HEK293T (cell line): ENCODE measurements at regions not wholly inside any gene's neighbourhood (a gene's known extent, or its start where the extent isn't known, plus 50 kb on each side); places are given as distances from the start of the nearest gene placed in this dataset.

Experiments
- CTCF ChIA-PET: fragments of 350-600 bp; formaldehyde crosslinking; extraction: SDS; loops from one replicate; lab custom pipeline; 2021; ENCODE audit warnings: antibody characterized with exemption, inconsistent platforms; lab: Yijun Ruan, JAX
- POLR2A ChIA-PET: fragments of 350-600 bp; formaldehyde crosslinking; extraction: SDS; loops from one replicate; lab custom pipeline; 2020; ENCODE audit warnings: antibody characterized with exemption, inconsistent platforms; lab: Yijun Ruan, JAX
- DNase-seq: peaks from one replicate; pipeline ENCODE4 v3.0.0; 2012; ENCODE audit warnings: mixed read lengths; ENCODE audit errors: extremely low spot score
- ARNT ChIP-seq: fragments of 450-650 bp; IDR thresholded peaks from 2 replicates; pipeline ENCODE4 v1.6.1; 2017; ENCODE audit warnings: mild to moderate bottlenecking
- BHLHE40 ChIP-seq: fragments of 450-650 bp; IDR thresholded peaks from 2 replicates; pipeline ENCODE4 v1.6.1; 2016; ENCODE audit warnings: mild to moderate bottlenecking, moderate library complexity, borderline replicate concordance
- CTBP1 ChIP-seq: fragments of 450-650 bp; IDR thresholded peaks from 2 replicates; pipeline ENCODE4 v1.6.1; 2016; ENCODE audit warnings: borderline replicate concordance
- ELF4 ChIP-seq: fragments of 450-650 bp; IDR thresholded peaks from 2 replicates; pipeline ENCODE4 v1.6.1; 2017; ENCODE audit warnings: antibody characterized with exemption
- FOXA1 ChIP-seq: fragments of 450-650 bp; IDR thresholded peaks from 2 replicates; pipeline ENCODE4 v1.6.1; 2016; ENCODE audit warnings: mild to moderate bottlenecking
- FOXK2 ChIP-seq: fragments of 450-650 bp; IDR thresholded peaks from 2 replicates; pipeline ENCODE4 v1.6.1; 2016; ENCODE audit warnings: mild to moderate bottlenecking
- FOXM1 ChIP-seq: fragments of 450-650 bp; IDR thresholded peaks from 2 replicates; pipeline ENCODE4 v1.6.1; 2017; ENCODE audit warnings: mild to moderate bottlenecking, borderline replicate concordance
- HDGF ChIP-seq: fragments of 450-650 bp; IDR thresholded peaks from 2 replicates; pipeline ENCODE4 v1.6.1; 2017; ENCODE audit warnings: antibody characterized with exemption, borderline replicate concordance
- L3MBTL2 ChIP-seq: fragments of 450-650 bp; conservative IDR thresholded peaks from 2 replicates; pipeline ENCODE4 v1.6.1; 2016; ENCODE audit warnings: mild to moderate bottlenecking
- LEF1 ChIP-seq: fragments of 450-650 bp; IDR thresholded peaks from 2 replicates; pipeline ENCODE4 v1.6.1; 2017; ENCODE audit warnings: mild to moderate bottlenecking, borderline replicate concordance
- NFRKB ChIP-seq: fragments of 450-650 bp; IDR thresholded peaks from 2 replicates; pipeline ENCODE4 v1.6.1; 2016; ENCODE audit warnings: mild to moderate bottlenecking, moderate library complexity
- PKNOX1 ChIP-seq: fragments of 450-650 bp; IDR thresholded peaks from 2 replicates; pipeline ENCODE4 v1.6.1; 2016
- SP1 ChIP-seq: fragments of 450-650 bp; IDR thresholded peaks from 2 replicates; pipeline ENCODE4 v1.6.1; 2017
- SUZ12 ChIP-seq: fragments of 450-650 bp; IDR thresholded peaks from 2 replicates; pipeline ENCODE4 v1.6.1; 2016; ENCODE audit warnings: mild to moderate bottlenecking
- TARDBP ChIP-seq: fragments of 450-650 bp; IDR thresholded peaks from 2 replicates; pipeline ENCODE4 v1.6.1; 2016
- ZNF384 ChIP-seq: fragments of 450-650 bp; IDR thresholded peaks from 2 replicates; pipeline ENCODE4 v1.6.1; 2016

DNA sequence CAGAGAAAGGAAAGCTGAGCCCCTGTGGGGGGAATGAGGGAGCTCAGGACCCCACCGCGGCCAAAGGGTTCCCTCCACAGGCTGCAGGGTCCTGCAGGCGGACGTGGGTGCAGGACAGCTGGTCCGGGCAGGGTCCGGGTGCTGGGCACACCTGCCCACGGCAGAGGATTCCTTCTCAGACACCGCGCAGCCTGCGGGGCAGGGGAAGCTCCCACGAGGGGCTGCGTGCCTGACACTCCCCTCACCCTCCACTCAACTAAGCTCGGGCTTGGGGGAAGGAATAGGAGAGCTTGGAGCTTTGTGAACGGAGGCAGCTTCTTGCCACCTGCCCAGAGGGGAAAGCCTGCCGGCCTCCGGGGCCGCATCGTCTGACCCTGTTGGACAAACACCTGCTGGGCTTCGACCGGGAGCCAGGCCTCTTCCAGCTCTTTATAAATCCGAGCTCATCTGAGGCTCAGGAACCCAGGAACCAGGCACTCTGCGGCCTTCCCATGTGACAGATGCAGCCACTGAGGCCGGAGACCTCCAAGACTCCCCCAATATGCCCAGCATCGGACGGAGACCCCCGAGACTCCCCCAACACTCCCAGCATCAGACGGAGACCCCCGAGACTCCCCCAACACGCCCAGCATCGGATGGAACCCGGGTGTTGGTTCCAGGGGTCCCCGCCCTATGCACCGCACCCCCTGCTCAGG lies 97.3 kb downstream of the PDGFA start:
- CTCF ChIA-PET, result no interaction called here
- TF ChIP-seq PKNOX1, result no peak
- TF ChIP-seq ZNF384, result no peak
- TF ChIP-seq TARDBP, result no peak
- no peak for TF ChIP-seq FOXA1
- no peak for TF ChIP-seq FOXK2
- TF ChIP-seq ARNT, result no peak
- POLR2A ChIA-PET, result no interaction called here
- DNase-seq, result no peak

DNA sequence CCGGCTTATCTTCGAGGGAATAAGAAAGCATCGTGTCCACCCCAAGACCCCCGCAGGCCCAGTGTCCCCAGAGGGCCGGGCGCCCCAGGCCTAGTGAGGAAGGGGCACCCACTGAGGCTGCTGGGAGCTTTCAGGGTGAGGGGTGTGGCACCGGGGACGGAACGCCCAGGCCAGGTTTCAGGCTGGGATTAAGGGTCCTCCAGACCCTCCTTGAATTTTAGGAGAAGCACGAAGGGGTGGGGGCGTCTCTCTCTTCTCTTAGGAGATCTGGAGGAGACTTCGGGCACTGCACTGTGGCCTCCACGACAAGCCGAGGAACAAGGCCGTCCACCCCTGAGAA lies 96.8 kb downstream of the PDGFA start:
- CTCF ChIA-PET, result no interaction called here
- no peak for DNase-seq
- TF ChIP-seq L3MBTL2 (no peak), CTBP1 (no peak)
- POLR2A ChIA-PET, result no interaction called here

- ChIA-PET CTCF (no interaction called here), POLR2A (no interaction called here)
- no peak for DNase-seq
- TF ChIP-seq CTBP1, result no peak
- no peak for TF ChIP-seq PKNOX1
- TF ChIP-seq HDGF, result no peak
- TF ChIP-seq ZNF384, result no peak
- no peak for TF ChIP-seq LEF1
- TF ChIP-seq FOXK2, result no peak
- no peak for TF ChIP-seq ELF4
- no peak for TF ChIP-seq L3MBTL2
- no peak for TF ChIP-seq FOXA1
- no peak for TF ChIP-seq NFRKB
- no peak for TF ChIP-seq FOXM1
- TF ChIP-seq TARDBP, result no peak
- no peak for TF ChIP-seq BHLHE40
- no peak for TF ChIP-seq ARNT
- no peak for TF ChIP-seq SUZ12
- no peak for TF ChIP-seq SP1
Measured at GRCh38 chr7:423312-424260, 96.1 kb downstream of the PDGFA start.

- ChIA-PET CTCF (interaction anchor here (0.6 kb wide), 1 partner anchor 233 kb away, joined by 3 read pairs; no protein-coding TSS in a partner anchor), POLR2A (no interaction called here)
- TF ChIP-seq NFRKB (no peak), FOXM1 (no peak), SUZ12 (no peak)
- no peak for DNase-seq
Measured at GRCh38 chr7:424301-424935, 95.2 kb downstream of the PDGFA start.

- no peak for TF ChIP-seq FOXA1
- CTCF ChIA-PET, result no interaction called here
- POLR2A ChIA-PET, result no interaction called here
- DNase-seq, result no peak
Measured at GRCh38 chr7:424961-425793, 94.5 kb downstream of the PDGFA start.

GRCh38 chr7:425794-426188 lies 93.9 kb downstream of the PDGFA start:
- no peak for DNase-seq
- no peak for TF ChIP-seq L3MBTL2
- no peak for TF ChIP-seq ZNF384
- TF ChIP-seq FOXA1, result no peak
- no peak for TF ChIP-seq ARNT
- no peak for TF ChIP-seq HDGF
- TF ChIP-seq ELF4, result no peak
- TF ChIP-seq BHLHE40, result no peak
- no peak for TF ChIP-seq NFRKB
- no peak for TF ChIP-seq FOXM1
- no peak for TF ChIP-seq FOXK2
- TF ChIP-seq CTBP1, result no peak
- TF ChIP-seq LEF1, result no peak
- TF ChIP-seq SUZ12, result no peak
- TF ChIP-seq TARDBP, result no peak
- TF ChIP-seq PKNOX1, result no peak
- ChIA-PET CTCF (no interaction called here), POLR2A (no interaction called here)
